ENCODE measurements at regions not wholly inside any gene's neighbourhood (a gene's known extent, or its start where the extent isn't known, plus 50 kb on each side); places are given as distances from the start of the nearest gene placed in this dataset.
A peak's percentile ranks its signal among the peaks of the same experiment; 100 is the strongest.

GRCh38 chr2:194896871-194897270 lies 760.2 kb upstream of the SLC39A10 start:
- Histone ChIP-seq H3K27me3 (replicated peaks in 1 of 7) (no peaks in the 10 kb centered on the region), H3K36me3 (no peaks in the 10 kb centered on the region), H3K4me3 (no peak overlapping the region), H3K4me1 (no peaks in the 10 kb centered on the region), H3K9me3 (no peaks in the 10 kb centered on the region), H3K27ac (no peak overlapping the region)
- intact Hi-C loops (cut with DNase I; ENCODE audit: low total_unique reads), result no loop called here
- TF ChIP-seq POLR2A (IDR thresholded peaks at IDR 0.05) (no peak), CTCF (IDR thresholded peaks at IDR 0.05 in 8 of 11, conservative IDR thresholded peaks at IDR 0.05 in 3 of 11) (no peak), POLR2AphosphoS5 (IDR thresholded peaks at IDR 0.05) (no peak)
- DNase-seq, result no peak
- WGBS, 5 donors, result 56 to 87% (median 74%) methylated on average over 2 of the region's 2 CpGs

- H3K4me1 ChIP-seq, result no peaks in the 10 kb centered on the region
- no peaks in the 10 kb centered on the region for H3K9me3 ChIP-seq
- no peaks in the 10 kb centered on the region for H3K27me3 ChIP-seq (replicated peaks in 1 of 7)
- H3K27ac ChIP-seq, result no peak overlapping the region
- intact Hi-C loops (cut with DNase I; ENCODE audit: low total_unique reads), result no loop called here
- no peak overlapping the region for H3K4me3 ChIP-seq
- WGBS, 5 donors, result 51 to 81% (median 68%) methylated on average over 2 of the region's 2 CpGs
- TF ChIP-seq CTCF (IDR thresholded peaks at IDR 0.05 in 8 of 11, conservative IDR thresholded peaks at IDR 0.05 in 3 of 11), result no peak
- no peaks in the 10 kb centered on the region for H3K36me3 ChIP-seq
- DNase-seq, result no peak
Measured at GRCh38 chr2:194883711-194884110, 773.3 kb upstream of the SLC39A10 start.

- H3K27ac ChIP-seq, result no peak overlapping the region
- intact Hi-C loops (cut with DNase I; ENCODE audit: low total_unique reads), result no loop called here
- H3K4me3 ChIP-seq, result no peak overlapping the region
- no peaks in the 10 kb centered on the region for H3K9me3 ChIP-seq
- WGBS, 5 donors, result 82 to 93% (median 86%) methylated on average over 1 of the region's 1 CpG
- no peak for TF ChIP-seq POLR2AphosphoS5 (IDR thresholded peaks at IDR 0.05)
- no peak for TF ChIP-seq POLR2A (IDR thresholded peaks at IDR 0.05)
- no peak for TF ChIP-seq CTCF (IDR thresholded peaks at IDR 0.05 in 8 of 11, conservative IDR thresholded peaks at IDR 0.05 in 3 of 11)
- no peaks in the 10 kb centered on the region for H3K4me1 ChIP-seq
- H3K27me3 ChIP-seq (replicated peaks in 1 of 7), result no peaks in the 10 kb centered on the region
- DNase-seq, result no peak
- H3K36me3 ChIP-seq, result no peaks in the 10 kb centered on the region
Measured at GRCh38 chr2:194870974-194871535, 786.0 kb upstream of the SLC39A10 start.

- H3K9me3 ChIP-seq, result no peaks in the 10 kb centered on the region
- H3K4me3 ChIP-seq, result no peak overlapping the region
- 21 to 54% (median 30%) methylated on average over 1 of the region's 1 CpG for WGBS, 5 donors
- no peaks in the 10 kb centered on the region for H3K4me1 ChIP-seq
- TF ChIP-seq CTCF (IDR thresholded peaks at IDR 0.05 in 8 of 11, conservative IDR thresholded peaks at IDR 0.05 in 3 of 11) (peak in 4 of 11 experiments; percentile 6 to 30 (median 25)), POLR2AphosphoS5 (IDR thresholded peaks at IDR 0.05) (no peak)
- no peaks in the 10 kb centered on the region for H3K36me3 ChIP-seq
- H3K27me3 ChIP-seq (replicated peaks in 1 of 7), result no peaks in the 10 kb centered on the region
- DNase-seq, result no peak
- intact Hi-C loops (cut with DNase I; ENCODE audit: low total_unique reads), result no loop called here
- H3K27ac ChIP-seq, result no peak overlapping the region
Measured at GRCh38 chr2:194867328-194867727, 789.7 kb upstream of the SLC39A10 start.

Data from spleen (tissue), 11 donors.